ENCODE measurements at regions not wholly inside any gene's neighbourhood (a gene's known extent, or its start where the extent isn't known, plus 50 kb on each side); places are given as distances from the start of the nearest gene placed in this dataset.

- no peak overlapping the region for H3K27ac ChIP-seq (ENCODE audit: extremely low read depth, low read depth, low read length)
- no peaks in the 10 kb centered on the region for H3K4me1 ChIP-seq (ENCODE audit: control insufficient read depth, insufficient read depth, low read length)
- ChIA-PET POLR2A (no interaction called here), CTCF (interaction anchor here (0.6 kb wide), 2 partner anchors 10 to 1604 kb away, joined by 3 read pairs; no protein-coding TSS in a partner anchor)
- no peaks in the 10 kb centered on the region for H3K36me3 ChIP-seq (ENCODE audit: control insufficient read depth in 2 of 2, insufficient read depth in 1 of 2, low read length in 2 of 2)
- no peaks in the 10 kb centered on the region for H3K9me3 ChIP-seq (ENCODE audit: control insufficient read depth, insufficient read depth, low read depth, low read length)
- peak; percentile 75; the same call in 1 of the 2 replicates for TF ChIP-seq TRIM28 (IDR thresholded peaks at IDR 0.05; ENCODE audit: borderline replicate concordance, low read length)
- TF ChIP-seq SETDB1 (IDR thresholded peaks at IDR 0.05; ENCODE audit: insufficient read length, low read length), result peak; percentile 80
- no peak for TF ChIP-seq ZNF530 (tag by site-specific recombination; IDR thresholded peaks at IDR 0.05; ENCODE audit: low read depth)
- peak; percentile 95 for TF ChIP-seq ZNF791 (tag by site-specific recombination; IDR thresholded peaks at IDR 0.05)
- no peak for TF ChIP-seq ZNF510 (tag by site-specific recombination; IDR thresholded peaks at IDR 0.05; ENCODE audit: insufficient replicate concordance)
- TF ChIP-seq ZNF133 (tag by site-specific recombination; IDR thresholded peaks at IDR 0.05), result peak; percentile 76
- TF ChIP-seq ZBTB17 (tag by site-specific recombination; IDR thresholded peaks at IDR 0.05), result no peak
- TF ChIP-seq YY1 (tag by site-specific recombination; IDR thresholded peaks at IDR 0.05), result no peak
- no peak overlapping the region for H3K4me3 ChIP-seq (ENCODE audit: low read depth, low read length)
Measured at GRCh38 chr6:1139155-1139890, 172.6 kb upstream of the FOXQ1 start.

- Histone ChIP-seq H3K36me3 (ENCODE audit: control insufficient read depth in 2 of 2, insufficient read depth in 1 of 2, low read length in 2 of 2) (no peaks in the 10 kb centered on the region), H3K27ac (ENCODE audit: extremely low read depth, low read depth, low read length) (no peak overlapping the region), H3K9me3 (ENCODE audit: control insufficient read depth, insufficient read depth, low read depth, low read length) (no peaks in the 10 kb centered on the region), H3K4me1 (ENCODE audit: control insufficient read depth, insufficient read depth, low read length) (no peaks in the 10 kb centered on the region), H3K4me3 (ENCODE audit: low read depth, low read length) (no peak overlapping the region)
- TF ChIP-seq ZNF664 (tag by site-specific recombination; IDR thresholded peaks at IDR 0.05) (no peak), SP3 (tag by site-specific recombination; IDR thresholded peaks at IDR 0.05) (no peak), ZNF837 (tag by site-specific recombination; IDR thresholded peaks at IDR 0.05) (no peak), ZNF785 (tag by site-specific recombination; IDR thresholded peaks at IDR 0.05) (no peak)
- ChIA-PET POLR2A (no interaction called here), CTCF (no interaction called here)
Measured at GRCh38 chr6:1137849-1138248, 174.0 kb upstream of the FOXQ1 start.

DNA sequence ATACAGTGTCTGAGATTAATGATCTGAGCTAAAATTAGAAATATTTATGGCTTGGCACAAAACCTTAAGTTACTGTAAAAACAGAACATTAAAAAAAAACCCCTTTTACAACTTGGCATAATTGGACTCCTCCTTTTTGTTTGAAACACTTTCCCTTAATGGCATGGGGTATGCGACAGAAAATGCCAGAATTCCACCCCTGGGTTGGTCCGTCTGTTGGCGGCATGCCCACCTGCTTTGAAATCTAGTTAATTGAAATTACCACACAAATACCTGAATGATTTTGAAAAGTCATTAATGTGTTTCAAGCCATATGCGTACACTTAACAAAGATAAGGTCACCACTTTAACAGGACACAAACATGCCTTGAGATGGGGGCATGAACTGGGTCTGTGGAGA lies 175.1 kb upstream of the FOXQ1 start:
- Histone ChIP-seq H3K4me1 (ENCODE audit: control insufficient read depth, insufficient read depth, low read length) (no peaks in the 10 kb centered on the region), H3K27ac (ENCODE audit: extremely low read depth, low read depth, low read length) (no peak overlapping the region), H3K36me3 (ENCODE audit: control insufficient read depth in 2 of 2, insufficient read depth in 1 of 2, low read length in 2 of 2) (no peaks in the 10 kb centered on the region), H3K4me3 (ENCODE audit: low read depth, low read length) (no peak overlapping the region), H3K9me3 (ENCODE audit: control insufficient read depth, insufficient read depth, low read depth, low read length) (no peaks in the 10 kb centered on the region)
- POLR2A ChIA-PET, result no interaction called here
- CTCF ChIA-PET, result no interaction called here
- no peak for TF ChIP-seq ZNF768 (tag by site-specific recombination; IDR thresholded peaks at IDR 0.05)
- no peak for TF ChIP-seq ZNF133 (tag by site-specific recombination; IDR thresholded peaks at IDR 0.05)

DNA sequence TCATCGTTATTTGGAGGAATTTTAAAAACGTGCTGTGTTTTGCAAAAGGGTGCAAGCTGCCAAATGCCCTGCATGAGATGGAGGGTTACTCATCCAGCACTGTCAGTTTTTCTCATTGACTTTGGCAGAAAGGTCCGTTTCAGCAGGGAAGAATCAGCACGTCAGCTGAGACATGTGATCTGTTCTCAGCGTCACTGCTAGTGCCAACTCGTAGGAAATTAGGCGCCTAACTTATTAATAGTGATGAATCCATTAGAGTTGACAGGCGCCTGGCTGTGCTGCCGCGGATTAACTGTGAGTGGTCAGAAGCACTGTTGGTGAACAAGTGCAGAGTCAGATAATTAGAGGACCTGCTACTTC lies 175.5 kb upstream of the FOXQ1 start:
- H3K4me1 ChIP-seq (ENCODE audit: control insufficient read depth, insufficient read depth, low read length), result no peaks in the 10 kb centered on the region
- POLR2A ChIA-PET, result no interaction called here
- CTCF ChIA-PET, result interaction anchor here (0.7 kb wide), 1 partner anchor 337 kb away, joined by 3 read pairs; no protein-coding TSS in a partner anchor
- no peaks in the 10 kb centered on the region for H3K36me3 ChIP-seq (ENCODE audit: control insufficient read depth in 2 of 2, insufficient read depth in 1 of 2, low read length in 2 of 2)
- H3K9me3 ChIP-seq (ENCODE audit: control insufficient read depth, insufficient read depth, low read depth, low read length), result no peaks in the 10 kb centered on the region
- TF ChIP-seq ZNF324 (tag by site-specific recombination; IDR thresholded peaks at IDR 0.05), result no peak
- TF ChIP-seq, protein P1, sequence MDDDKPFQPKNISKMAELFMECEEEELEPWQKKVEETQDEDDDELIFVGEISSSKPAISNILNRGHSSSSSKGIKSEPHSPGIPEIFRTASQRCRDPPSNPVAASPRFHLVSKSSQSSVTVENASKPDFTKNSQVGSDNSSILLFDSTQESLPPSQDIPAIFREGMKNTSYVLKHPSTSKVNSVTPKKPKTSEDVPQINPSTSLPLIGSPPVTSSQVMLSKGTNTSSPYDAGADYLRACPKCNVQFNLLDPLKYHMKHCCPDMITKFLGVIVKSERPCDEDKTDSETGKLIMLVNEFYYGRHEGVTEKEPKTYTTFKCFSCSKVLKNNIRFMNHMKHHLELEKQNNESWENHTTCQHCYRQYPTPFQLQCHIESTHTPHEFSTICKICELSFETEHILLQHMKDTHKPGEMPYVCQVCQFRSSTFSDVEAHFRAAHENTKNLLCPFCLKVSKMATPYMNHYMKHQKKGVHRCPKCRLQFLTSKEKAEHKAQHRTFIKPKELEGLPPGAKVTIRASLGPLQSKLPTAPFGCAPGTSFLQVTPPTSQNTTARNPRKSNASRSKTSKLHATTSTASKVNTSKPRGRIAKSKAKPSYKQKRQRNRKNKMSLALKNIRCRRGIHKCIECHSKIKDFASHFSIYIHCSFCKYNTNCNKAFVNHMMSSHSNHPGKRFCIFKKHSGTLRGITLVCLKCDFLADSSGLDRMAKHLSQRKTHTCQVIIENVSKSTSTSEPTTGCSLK (tag by site-specific recombination; IDR thresholded peaks at IDR 0.05), result no peak
- TF ChIP-seq ZNF292 (tag by site-specific recombination; IDR thresholded peaks at IDR 0.05; ENCODE audit: borderline replicate concordance, low read depth), result no peak
- no peak for TF ChIP-seq ZNF621 (tag by site-specific recombination; IDR thresholded peaks at IDR 0.05)
- TF ChIP-seq ZNF510 (tag by site-specific recombination; IDR thresholded peaks at IDR 0.05; ENCODE audit: insufficient replicate concordance), result no peak
- TF ChIP-seq ZNF785 (tag by site-specific recombination; IDR thresholded peaks at IDR 0.05), result no peak
- TF ChIP-seq ZNF184 (tag by site-specific recombination; IDR thresholded peaks at IDR 0.05), result no peak
- TF ChIP-seq ZEB2 (tag by site-specific recombination; IDR thresholded peaks at IDR 0.05), result no peak
- TF ChIP-seq KLF1 (tag by site-specific recombination; IDR thresholded peaks at IDR 0.05), result no peak
- TF ChIP-seq ZNF416 (tag by site-specific recombination; IDR thresholded peaks at IDR 0.05), result no peak
- TF ChIP-seq ZFP37 (tag by site-specific recombination; IDR thresholded peaks at IDR 0.05), result no peak
- TF ChIP-seq ZNF777 (tag by site-specific recombination; IDR thresholded peaks at IDR 0.05; ENCODE audit: borderline replicate concordance), result no peak
- no peak for TF ChIP-seq MEIS1 (CRISPR knock-in tag; IDR thresholded peaks at IDR 0.05; ENCODE audit: borderline replicate concordance)
- no peak overlapping the region for H3K27ac ChIP-seq (ENCODE audit: extremely low read depth, low read depth, low read length)
- H3K4me3 ChIP-seq (ENCODE audit: low read depth, low read length), result no peak overlapping the region
